GM12878 (cell line): ENCODE measurements at regions not wholly inside any gene's neighbourhood (a gene's known extent, or its start where the extent isn't known, plus 50 kb on each side); places are given as distances from the start of the nearest gene placed in this dataset.

Experiments used
- ATAC-seq: fragments of 200-7000 bp; cut with Tn5 transposase; 3 replicates; pipeline ENCODE4 v1.9.1; 2020; ENCODE audit warnings: mild to moderate bottlenecking, moderate library complexity
- BruUV-seq: library from RNA; stranded (reverse); fragments of 400-500 nt; replicated peaks from 2 replicates; lab custom pipeline; 2021; lab: Mats Ljungman, UMichigan
- CTCF ChIA-PET: fragments of 300-600 bp; sonication (Branson Sonifier 250); formaldehyde crosslinking; extraction: SDS; loops from one replicate; lab custom pipeline; 2021; ENCODE audit warnings: inconsistent platforms; lab: Yijun Ruan, JAX
- POLR2A ChIA-PET: fragments of 350-600 bp; formaldehyde crosslinking; extraction: SDS; loops from one replicate; lab custom pipeline; 2021; ENCODE audit warnings: inconsistent platforms; lab: Charles Lee
- RAD21 ChIA-PET: fragments of 300-600 bp; sonication (Branson Sonifier 250); formaldehyde crosslinking; loops from one replicate; lab custom pipeline; 2023; ENCODE audit warnings: antibody characterized with exemption; ENCODE audit not compliant: unreplicated experiment; lab: Charles Lee
- SMC1A ChIA-PET: fragments of 300-600 bp; sonication (Branson Sonifier 250); formaldehyde crosslinking; loops from one replicate; lab custom pipeline; 2023; ENCODE audit not compliant: unreplicated experiment, uncharacterized antibody; lab: Charles Lee
- DNase-seq: peaks from one replicate; pipeline ENCODE4 v3.0.0-alpha.2; 2011; ENCODE audit warnings: low read depth, low spot score
- FAIRE-seq: peaks from 3 replicates; lab custom pipeline; 2011; peaks lifted over from hg19 to GRCh38; lab: Jason Lieb, UNC
- H2AFZ ChIP-seq: 2 replicates; pipeline ENCODE4 v1.6.0; 2011; ENCODE audit warnings: low read depth, low read length, control low read depth; ENCODE audit not compliant: control insufficient read depth
- H3K27ac ChIP-seq: 2 replicates; pipeline ENCODE4 v1.5.1; 2011; ENCODE audit warnings: control low read depth; ENCODE audit not compliant: control insufficient read depth, insufficient read depth
- H3K27me3 ChIP-seq, 2 experiments: replicated peaks in 1 of 2; 2 replicates each; pipeline versions ENCODE4 v1.6.0 to v1.6.1; 2011; ENCODE audit warnings: low read length in 1 of 2; ENCODE audit not compliant: control insufficient read depth in 2 of 2, insufficient read depth in 2 of 2
- H3K36me3 ChIP-seq, 2 experiments: 2 replicates each; pipeline ENCODE4 v1.5.1; 2011; ENCODE audit warnings: low read length in 1 of 2; ENCODE audit not compliant: control insufficient read depth in 2 of 2, insufficient read depth in 2 of 2
- H3K4me1 ChIP-seq: 2 replicates; pipeline ENCODE4 v1.6.1; 2011; ENCODE audit warnings: mild to moderate bottlenecking, low read length, moderate library complexity, mixed read lengths; ENCODE audit not compliant: control insufficient read depth, insufficient read depth
- H3K4me2 ChIP-seq: 2 replicates; pipeline ENCODE4 v1.6.0; 2011; ENCODE audit warnings: control low read depth; ENCODE audit not compliant: control insufficient read depth, insufficient read depth
- H3K4me3 ChIP-seq: fragments of 200-600 bp; sonication (generic); 2 replicates; pipeline ENCODE4 v1.5.1; 2016
- H3K79me2 ChIP-seq: 2 replicates; pipeline ENCODE4 v1.6.0; 2011; ENCODE audit warnings: low read length; ENCODE audit not compliant: control insufficient read depth, insufficient read depth
- H3K9ac ChIP-seq: 2 replicates; pipeline ENCODE4 v1.8.0; 2011; ENCODE audit warnings: low read length, control low read depth, mixed read lengths; ENCODE audit not compliant: control insufficient read depth, insufficient read depth
- H3K9me3 ChIP-seq: replicated peaks from 3 replicates; pipeline ENCODE4 v1.5.1; 2011; ENCODE audit warnings: mild to moderate bottlenecking, low read length; ENCODE audit not compliant: control insufficient read depth, insufficient read depth
- H4K20me1 ChIP-seq: 2 replicates; pipeline ENCODE4 v1.6.0; 2011; ENCODE audit not compliant: control insufficient read depth, insufficient read depth
- ASH2L ChIP-seq: fragments of 300-600, 200-600 bp; sonication (generic); IDR thresholded peaks from 2 replicates; pipeline ENCODE4 v1.6.1; 2017; ENCODE audit warnings: low read depth, mild to moderate bottlenecking, borderline replicate concordance
- BACH1 ChIP-seq: fragments of 450-650 bp; IDR thresholded peaks from 2 replicates; pipeline ENCODE4 v1.6.1; 2017; ENCODE audit warnings: mild to moderate bottlenecking, borderline replicate concordance
- CHD1 ChIP-seq: IDR thresholded peaks from 2 replicates; pipeline ENCODE4 v1.6.1; 2012; ENCODE audit warnings: low read depth, low read length, improper control_type of control experiment
- CREB1 ChIP-seq: IDR thresholded peaks from 2 replicates; pipeline ENCODE4 v1.6.1; 2012; ENCODE audit warnings: low read depth, mild to moderate bottlenecking, inconsistent platforms
- GATAD2B ChIP-seq: fragments of 450-650 bp; conservative IDR thresholded peaks from 2 replicates; pipeline ENCODE4 v1.6.1; 2017; ENCODE audit warnings: low read depth, mild to moderate bottlenecking, moderate library complexity
- IKZF2 ChIP-seq, 2 experiments: fragments of 450-650 bp; IDR thresholded peaks; 2 replicates each; pipeline ENCODE4 v1.6.1; 2017; ENCODE audit warnings: mild to moderate bottlenecking in 2 of 2, moderate library complexity in 2 of 2
- MYB ChIP-seq: fragments of 150-350 bp; IDR thresholded peaks from 2 replicates; pipeline ENCODE4 v1.6.1; 2014; ENCODE audit warnings: mild to moderate bottlenecking, low read depth, low read length, borderline replicate concordance
- NR2F1 ChIP-seq: fragments of 450-650 bp; conservative IDR thresholded peaks from 2 replicates; pipeline ENCODE4 v1.6.1; 2017; ENCODE audit warnings: mild to moderate bottlenecking
- PAX5 ChIP-seq: IDR thresholded peaks from 2 replicates; pipeline ENCODE4 v1.6.1; 2011; ENCODE audit warnings: low read depth, low read length, borderline replicate concordance
- RCOR1 ChIP-seq: conservative IDR thresholded peaks from 2 replicates; pipeline ENCODE4 v1.6.1; 2012; ENCODE audit warnings: low read depth, low read length, improper control_type of control experiment
- RFX5 ChIP-seq: IDR thresholded peaks from 2 replicates; pipeline ENCODE4 v1.6.1; 2011; ENCODE audit warnings: low read depth, low read length, improper control_type of control experiment
- SMAD1 ChIP-seq: fragments of 450-650 bp; IDR thresholded peaks from 2 replicates; pipeline ENCODE4 v1.6.1; 2018; ENCODE audit warnings: mild to moderate bottlenecking, low read depth; ENCODE audit not compliant: partially characterized antibody
- SMC3 ChIP-seq: IDR thresholded peaks from 2 replicates; pipeline ENCODE4 v1.6.1; 2011; ENCODE audit warnings: low read length, improper control_type of control experiment, borderline replicate concordance
- SREBF1 ChIP-seq: IDR thresholded peaks from 2 replicates; pipeline ENCODE4 v1.6.1; 2012; ENCODE audit warnings: mild to moderate bottlenecking, low read length
- TCF12 ChIP-seq: IDR thresholded peaks from 2 replicates; pipeline ENCODE4 v1.6.1; 2011; ENCODE audit warnings: low read depth, mild to moderate bottlenecking, low read length
- YBX1 ChIP-seq: fragments of 450-650 bp; IDR thresholded peaks from 2 replicates; pipeline ENCODE4 v1.6.1; 2016; ENCODE audit warnings: antibody characterized with exemption
- ZBTB4 ChIP-seq: fragments of 450-650 bp; formaldehyde crosslinking; IDR thresholded peaks from 2 replicates; pipeline ENCODE4 v1.4.0; 2022; ENCODE audit warnings: mild to moderate bottlenecking, moderate library complexity
- ZNF24 ChIP-seq: fragments of 450-650 bp; IDR thresholded peaks from 2 replicates; pipeline ENCODE4 v1.6.1; 2017; ENCODE audit warnings: antibody characterized with exemption, mild to moderate bottlenecking
- ZNF384 ChIP-seq: IDR thresholded peaks from 2 replicates; pipeline ENCODE4 v1.6.1; 2012; ENCODE audit warnings: low read depth, mild to moderate bottlenecking, low read length, improper control_type of control experiment, borderline replicate concordance
- WGBS: methylation state at CpG from one replicate; pipeline ENCODE4 v1.1.6; 2016; ENCODE audit warnings: low lambda C conversion rate; ENCODE audit not compliant: insufficient replicate concordance, insufficient coverage; ENCODE audit errors: missing lambda C conversion rate; 5-methylcytosine and 5-hydroxymethylcytosine counted together
- in situ Hi-C: fragments of 300-500 bp; cut with MboI; formaldehyde crosslinking; loops from 9 replicates; pipeline ENCODE4 v1.14.3; 2018; ENCODE audit warnings: mixed read lengths
- intact Hi-C: fragments of 100-400 bp; cut with micrococcal nuclease; formaldehyde crosslinking; loops from one replicate; pipeline ENCODE4 v1.14.2; 2022; ENCODE audit not compliant: unreplicated experiment

- H4K20me1 ChIP-seq, result no peaks in the 10 kb centered on the region
- SMC1A ChIA-PET, result no interaction called here
- no peak overlapping the region for H3K27ac ChIP-seq
- RAD21 ChIA-PET, result no interaction called here
- BruUV-seq, result no TSS peak
- POLR2A ChIA-PET, result no interaction called here
- no peak for TF ChIP-seq YBX1
- no peak for TF ChIP-seq SREBF1
- no peak for TF ChIP-seq CREB1
- no peak for TF ChIP-seq CHD1
- H3K4me2 ChIP-seq, result no peak overlapping the region
- ATAC-seq, result no peak
- no peak overlapping the region for H3K4me3 ChIP-seq
- H3K36me3 ChIP-seq, result no peaks in the 10 kb centered on the region
- H3K4me1 ChIP-seq, result no peaks in the 10 kb centered on the region
- no peak for DNase-seq
- no peaks in the 10 kb centered on the region for H3K27me3 ChIP-seq
- in situ Hi-C loops (no loop called here), intact Hi-C loops (no loop called here)
- H3K79me2 ChIP-seq, result no peaks in the 10 kb centered on the region
- H3K9ac ChIP-seq, result no peak overlapping the region
- 0% methylated on average over 1 of the region's 1 CpG for WGBS
- CTCF ChIA-PET, result interaction anchor here (0.6 to 1.1 kb wide), 2 partner anchors 9 to 961 kb away, joined by 3 read pairs; no protein-coding TSS in a partner anchor
- no peak for FAIRE-seq
- H3K9me3 ChIP-seq, result no peaks in the 10 kb centered on the region; the same call in 2 of the 3 replicates
- no peak overlapping the region for H2AFZ ChIP-seq
These were observed 999.3 kb downstream of the SLITRK5 start for GRCh38 chr13:88670509-88670908.

- Histone ChIP-seq H3K4me2 (no peak overlapping the region), H3K9ac (no peak overlapping the region), H3K4me1 (no peaks in the 10 kb centered on the region), H3K36me3 (no peaks in the 10 kb centered on the region), H2AFZ (no peak overlapping the region), H3K27me3 (no peaks in the 10 kb centered on the region), H4K20me1 (no peaks in the 10 kb centered on the region), H3K79me2 (no peaks in the 10 kb centered on the region), H3K9me3 (no peaks in the 10 kb centered on the region; the same call in 2 of the 3 replicates), H3K4me3 (no peak overlapping the region), H3K27ac (no peak overlapping the region)
- intact Hi-C loops (no loop called here), in situ Hi-C loops (no loop called here)
- 0% methylated on average over 2 of the region's 2 CpGs for WGBS
- BruUV-seq, result no TSS peak
- CTCF ChIA-PET, result no interaction called here
- RAD21 ChIA-PET, result interaction anchor here (0.7 kb wide), 1 partner anchor 393 kb away, joined by 5 read pairs; no protein-coding TSS in a partner anchor
- FAIRE-seq, result no peak
- POLR2A ChIA-PET, result no interaction called here
- no peak for ATAC-seq
- SMC1A ChIA-PET, result no interaction called here
- DNase-seq, result no peak
- TF ChIP-seq RFX5, result no peak
- no peak for TF ChIP-seq MYB
- no peak for TF ChIP-seq PAX5
- no peak for TF ChIP-seq CHD1
- no peak for TF ChIP-seq NR2F1
- no peak for TF ChIP-seq SMAD1
- TF ChIP-seq SMC3, result no peak
- TF ChIP-seq ZBTB4 (CRISPR knock-in tag), result no peak
- TF ChIP-seq BACH1, result no peak
- no peak for TF ChIP-seq RCOR1
- TF ChIP-seq GATAD2B, result no peak
- TF ChIP-seq IKZF2 (IDR thresholded peaks at IDR 0.05), result no peak
- no peak for TF ChIP-seq TCF12
- TF ChIP-seq ZNF384, result no peak
- no peak for TF ChIP-seq ASH2L
- TF ChIP-seq ZNF24, result no peak
These were observed 1003.7 kb downstream of the SLITRK5 start for GRCh38 chr13:88674841-88675240.
